ENCODE measurements at regions not wholly inside any gene's neighbourhood (a gene's known extent, or its start where the extent isn't known, plus 50 kb on each side); places are given as distances from the start of the nearest gene placed in this dataset.
A peak's percentile ranks its signal among the peaks of the same experiment; 100 is the strongest.

- intact Hi-C loops (cut with DNase I): no loop called here
- Histone ChIP-seq H3K4me3 (no peak overlapping the region), H3K4me1 (no peaks in the 10 kb centered on the region), H3K36me3 (no peaks in the 10 kb centered on the region), H3K9ac (ENCODE audit: low read depth in 2 of 2, low read length in 2 of 2) (no peak overlapping the region), H3K9me3 (no peaks in the 10 kb centered on the region), H3K27ac (no peak overlapping the region), H3K27me3 (no peaks in the 10 kb centered on the region)
- DNase-seq: no peak
- no peak for TF ChIP-seq CTCF (IDR thresholded peaks at IDR 0.05)
Measured at GRCh38 chr13:73218181-73218580, 159.4 kb downstream of the KLF5 start.

GRCh38 chr13:73216381-73216831 lies 157.6 kb downstream of the KLF5 start:
- no peaks in the 10 kb centered on the region for H3K36me3 ChIP-seq
- intact Hi-C loops (cut with DNase I): no loop called here
- H3K4me1 ChIP-seq: no peaks in the 10 kb centered on the region
- no peak overlapping the region for H3K4me3 ChIP-seq
- no peaks in the 10 kb centered on the region for H3K27me3 ChIP-seq
- no peak for DNase-seq
- no peaks in the 10 kb centered on the region for H3K9me3 ChIP-seq
- no peak overlapping the region for H3K9ac ChIP-seq (ENCODE audit: low read depth in 2 of 2, low read length in 2 of 2)
- no peak for TF ChIP-seq CTCF (IDR thresholded peaks at IDR 0.05)
- H3K27ac ChIP-seq: peak overlapping the region; percentile 36

- Histone ChIP-seq H3K9me3 (no peaks in the 10 kb centered on the region), H3K36me3 (no peaks in the 10 kb centered on the region), H3K27me3 (no peaks in the 10 kb centered on the region), H3K4me1 (no peaks in the 10 kb centered on the region), H3K27ac (peak overlapping the region; percentile 36), H3K4me3 (no peak overlapping the region), H3K9ac (ENCODE audit: low read depth in 2 of 2, low read length in 2 of 2) (no peak overlapping the region)
- intact Hi-C loops (cut with DNase I): no loop called here
- no peak for TF ChIP-seq CTCF (IDR thresholded peaks at IDR 0.05)
- no peak for DNase-seq
Measured at GRCh38 chr13:73215823-73216222, 157.0 kb downstream of the KLF5 start.

- H3K27me3 ChIP-seq: no peaks in the 10 kb centered on the region
- TF ChIP-seq CTCF (IDR thresholded peaks at IDR 0.05): no peak
- H3K4me1 ChIP-seq: no peaks in the 10 kb centered on the region
- H3K9me3 ChIP-seq: no peaks in the 10 kb centered on the region
- no peak overlapping the region for H3K4me3 ChIP-seq
- intact Hi-C loops (cut with DNase I): no loop called here
- no peaks in the 10 kb centered on the region for H3K36me3 ChIP-seq
- no peak overlapping the region for H3K9ac ChIP-seq (ENCODE audit: low read depth in 2 of 2, low read length in 2 of 2)
- DNase-seq: no peak
- no peak overlapping the region for H3K27ac ChIP-seq
Measured at GRCh38 chr13:73212482-73212881, 153.7 kb downstream of the KLF5 start.

GRCh38 chr13:73210218-73210883 lies 151.5 kb downstream of the KLF5 start:
- no peak overlapping the region for H3K27ac ChIP-seq
- intact Hi-C loops (cut with DNase I): no loop called here
- no peak for DNase-seq

More at GRCh38 chr13:73210218-73210883, 151.5 kb downstream of the KLF5 start:
- Histone ChIP-seq H3K36me3 (no peaks in the 10 kb centered on the region), H3K9ac (ENCODE audit: low read depth in 2 of 2, low read length in 2 of 2) (no peak overlapping the region), H3K27me3 (no peaks in the 10 kb centered on the region), H3K4me1 (no peaks in the 10 kb centered on the region), H3K9me3 (no peaks in the 10 kb centered on the region), H3K4me3 (no peak overlapping the region)
- TF ChIP-seq CTCF (IDR thresholded peaks at IDR 0.05): no peak

Measured in colonic mucosa (tissue), 4 donors.